Kidney (tissue), 13 donors: ENCODE measurements at regions not wholly inside any gene's neighbourhood (a gene's known extent, or its start where the extent isn't known, plus 50 kb on each side); places are given as distances from the start of the nearest gene placed in this dataset.

Source experiments
- DNase-seq, 5 donors: peaks; one replicate each; pipeline ENCODE4 v3.0.0-alpha.2; 2013 to 2020
- FAIRE-seq: peaks from 2 replicates; lab custom pipeline; 2012; peaks lifted over from hg19 to GRCh38; lab: Jason Lieb, UNC
- H3K27ac ChIP-seq, 2 donors: one replicate each; pipeline ENCODE4 v1.7.0; 2013; ENCODE audit warnings: low read depth in 2 of 2, low read length in 2 of 2, inconsistent platforms in 1 of 2
- H3K27me3 ChIP-seq: one replicate; pipeline ENCODE4 v1.7.1; 2013; ENCODE audit warnings: low read length, inconsistent platforms; ENCODE audit not compliant: control insufficient read depth, insufficient read depth
- H3K36me3 ChIP-seq, 3 donors: one replicate each; pipeline versions ENCODE4 v1.7.0 to v1.7.1; 2013; ENCODE audit warnings: low read length in 3 of 3, control low read depth in 1 of 3, inconsistent platforms in 1 of 3; ENCODE audit not compliant: insufficient read depth in 3 of 3, control insufficient read depth in 2 of 3
- H3K4me1 ChIP-seq, 3 donors: one replicate each; pipeline versions ENCODE4 v1.7.0 to v1.7.1; 2013; ENCODE audit warnings: low read length in 3 of 3, inconsistent platforms in 1 of 3, low read depth in 1 of 3; ENCODE audit not compliant: control insufficient read depth in 2 of 3, insufficient read depth in 2 of 3
- H3K4me3 ChIP-seq, 3 donors: one replicate each; pipeline versions ENCODE4 v1.7.0 to v1.8.1; 2013; ENCODE audit warnings: low read length in 3 of 3, control low read depth in 1 of 3, inconsistent platforms in 1 of 3
- H3K9ac ChIP-seq, 3 donors: one replicate each; pipeline versions ENCODE4 v1.7.0 to v1.7.1; 2013; ENCODE audit warnings: low read length in 3 of 3, control low read depth in 1 of 3, inconsistent platforms in 1 of 3
- H3K9me3 ChIP-seq, 3 donors: one replicate each; pipeline versions ENCODE4 v1.7.0 to v1.7.1; 2013; ENCODE audit warnings: low read length in 3 of 3, control low read depth in 1 of 3, inconsistent platforms in 1 of 3; ENCODE audit not compliant: control insufficient read depth in 2 of 3, insufficient read depth in 1 of 3
- intact Hi-C: fragments of 100-400 bp; cut with DNase I; formaldehyde crosslinking; loops from one replicate; pipeline ENCODE4 v1.11.1; 2022
- TF ChIP-seq, protein P1 (sequence below): IDR thresholded peaks from 3 replicates; pipeline ENCODE4 v1.5.1; 2012; ENCODE audit warnings: mild to moderate bottlenecking, moderate library complexity, borderline replicate concordance; ENCODE audit not compliant: insufficient read depth; ENCODE audit errors: extremely low read depth
- donor health status: control.
- donor health status: control.
- donor health status: control.
- donor health status: control.
- donor health status: control.
- donor health status: DM: yes; HTN: yes; CAD: no.
- donor health status: Normal renal cell carcinoma (clear cell type).

DNA sequence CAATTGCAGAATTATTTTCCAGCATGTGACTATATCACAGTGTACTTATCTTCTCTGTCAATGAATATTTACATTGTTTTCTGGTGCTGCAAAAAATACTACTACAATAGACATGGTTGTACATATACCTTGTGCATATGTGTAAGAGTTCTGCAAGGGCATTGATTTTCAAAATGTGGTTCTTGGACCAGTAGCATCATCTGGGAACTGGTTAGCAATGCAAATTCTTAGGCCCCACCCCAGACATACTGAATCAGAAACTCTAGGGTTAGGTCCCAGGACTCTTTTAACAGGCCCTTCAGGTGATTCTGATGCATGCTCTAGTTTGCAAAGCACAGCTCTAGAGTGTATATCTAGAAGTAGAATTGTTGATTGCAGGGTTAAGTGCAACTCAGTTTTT, 292.3 kb downstream of the ZNF621 start:
- Histone ChIP-seq H3K27me3 (no peaks in the 10 kb centered on the region), H3K4me3 (no peak overlapping the region), H3K27ac (no peak overlapping the region), H3K9ac (no peak overlapping the region), H3K9me3 (peaks cover 0 to 3% (median 0%) of the 10 kb centered on the region in 3 donors), H3K36me3 (no peaks in the 10 kb centered on the region), H3K4me1 (no peaks in the 10 kb centered on the region)
- no peak for DNase-seq
- intact Hi-C loops, result no loop called here
- FAIRE-seq, result no peak
- TF ChIP-seq, protein P1, sequence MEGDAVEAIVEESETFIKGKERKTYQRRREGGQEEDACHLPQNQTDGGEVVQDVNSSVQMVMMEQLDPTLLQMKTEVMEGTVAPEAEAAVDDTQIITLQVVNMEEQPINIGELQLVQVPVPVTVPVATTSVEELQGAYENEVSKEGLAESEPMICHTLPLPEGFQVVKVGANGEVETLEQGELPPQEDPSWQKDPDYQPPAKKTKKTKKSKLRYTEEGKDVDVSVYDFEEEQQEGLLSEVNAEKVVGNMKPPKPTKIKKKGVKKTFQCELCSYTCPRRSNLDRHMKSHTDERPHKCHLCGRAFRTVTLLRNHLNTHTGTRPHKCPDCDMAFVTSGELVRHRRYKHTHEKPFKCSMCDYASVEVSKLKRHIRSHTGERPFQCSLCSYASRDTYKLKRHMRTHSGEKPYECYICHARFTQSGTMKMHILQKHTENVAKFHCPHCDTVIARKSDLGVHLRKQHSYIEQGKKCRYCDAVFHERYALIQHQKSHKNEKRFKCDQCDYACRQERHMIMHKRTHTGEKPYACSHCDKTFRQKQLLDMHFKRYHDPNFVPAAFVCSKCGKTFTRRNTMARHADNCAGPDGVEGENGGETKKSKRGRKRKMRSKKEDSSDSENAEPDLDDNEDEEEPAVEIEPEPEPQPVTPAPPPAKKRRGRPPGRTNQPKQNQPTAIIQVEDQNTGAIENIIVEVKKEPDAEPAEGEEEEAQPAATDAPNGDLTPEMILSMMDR, result no peak

DNA sequence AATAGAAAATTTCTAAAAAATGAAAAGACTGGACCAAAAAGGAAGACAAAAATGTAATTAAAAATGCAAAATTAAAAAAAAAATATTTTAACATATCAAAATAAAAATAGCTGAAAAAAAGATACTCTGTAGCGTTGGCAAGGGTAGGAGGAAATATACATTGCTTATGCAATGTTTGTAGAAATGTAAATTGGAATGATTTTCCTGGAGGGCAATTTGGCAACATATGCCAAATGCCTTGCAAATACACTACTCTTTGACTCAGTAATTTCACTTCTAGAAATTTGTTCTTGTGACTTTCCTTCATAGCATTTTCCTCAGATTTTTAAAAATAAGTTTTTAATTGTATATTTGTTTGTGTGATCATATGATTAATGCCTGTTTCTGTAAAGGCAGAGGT, 296.6 kb downstream of the ZNF621 start:
- H3K4me3 ChIP-seq, result no peak overlapping the region
- H3K9ac ChIP-seq, result no peak overlapping the region
- H3K36me3 ChIP-seq, result no peaks in the 10 kb centered on the region
- DNase-seq (no peak), FAIRE-seq (no peak)
- no peak overlapping the region for H3K27ac ChIP-seq
- no peaks in the 10 kb centered on the region for H3K4me1 ChIP-seq
- no peaks in the 10 kb centered on the region for H3K27me3 ChIP-seq
- TF ChIP-seq, protein P1, result no peak
- no peaks in the 10 kb centered on the region for H3K9me3 ChIP-seq
- intact Hi-C loops, result no loop called here

DNA sequence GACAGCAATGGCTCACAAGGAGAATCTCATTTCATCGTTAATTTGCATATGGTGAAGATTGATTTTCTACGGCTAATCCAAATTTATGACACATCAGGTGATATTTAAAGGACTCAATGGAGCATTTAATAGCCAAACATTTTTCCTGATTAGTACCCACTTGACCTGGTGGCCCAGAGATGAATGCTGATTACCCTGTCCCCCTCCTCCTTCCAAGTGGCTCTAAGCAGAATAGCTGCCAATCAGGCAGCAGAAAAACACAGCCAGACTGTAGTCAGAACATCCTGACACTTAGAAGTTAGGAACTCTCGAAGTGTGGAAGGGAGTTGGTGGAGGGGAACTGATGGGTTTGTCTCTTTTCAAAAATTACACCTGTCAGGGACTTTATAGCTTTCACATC, 302.5 kb downstream of the ZNF621 start:
- TF ChIP-seq, protein P1, result no peak
- Histone ChIP-seq H3K27ac (no peak overlapping the region), H3K9me3 (no peaks in the 10 kb centered on the region), H3K27me3 (no peaks in the 10 kb centered on the region), H3K9ac (no peak overlapping the region), H3K4me1 (no peaks in the 10 kb centered on the region), H3K4me3 (no peak overlapping the region), H3K36me3 (no peaks in the 10 kb centered on the region)
- DNase-seq, result peak in 1 of 5 donors; percentile 3
- FAIRE-seq, result no peak
- intact Hi-C loops, result no loop called here

DNA sequence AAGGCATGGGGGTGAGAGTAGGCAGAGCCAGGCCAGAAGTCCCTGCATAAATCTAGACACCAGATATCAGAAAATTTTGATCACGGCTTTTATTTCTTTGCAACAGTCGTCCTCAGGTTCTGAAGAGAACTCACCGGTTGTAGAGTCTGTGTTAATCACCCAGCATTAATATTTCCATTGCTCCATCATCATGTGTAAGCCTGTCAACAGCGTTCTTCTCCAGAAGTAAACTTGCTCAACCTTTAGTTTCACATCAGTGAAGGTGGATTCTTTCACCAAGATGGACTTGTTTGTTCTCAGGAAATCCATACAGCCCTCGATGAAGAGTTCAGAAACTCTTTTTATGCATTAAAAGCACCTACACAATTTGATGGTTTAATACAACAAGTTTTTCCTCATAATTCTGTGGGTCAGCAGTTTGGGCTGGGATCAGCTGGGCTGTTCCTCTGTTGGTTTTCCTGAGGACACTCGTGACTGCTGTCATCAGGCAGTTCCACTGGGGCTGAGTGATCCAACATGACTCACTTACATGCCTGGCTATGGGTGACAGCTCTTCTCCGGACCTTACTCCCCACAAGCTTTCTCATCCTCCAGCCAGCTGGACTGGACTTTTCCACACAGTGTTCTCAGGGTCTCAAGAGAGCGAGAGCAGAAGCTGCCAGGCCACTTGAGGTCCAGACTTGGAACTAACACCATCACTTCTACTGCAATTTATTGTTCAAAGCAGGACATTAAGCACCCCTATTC, 303.4 kb downstream of the ZNF621 start:
- no peak for FAIRE-seq
- TF ChIP-seq, protein P1, result no peak

More for the DNA sequence above, 303.4 kb downstream of the ZNF621 start:
- Histone ChIP-seq H3K4me3 (no peak overlapping the region), H3K4me1 (no peaks in the 10 kb centered on the region), H3K27me3 (no peaks in the 10 kb centered on the region), H3K9me3 (no peaks in the 10 kb centered on the region), H3K36me3 (no peaks in the 10 kb centered on the region), H3K9ac (no peak overlapping the region), H3K27ac (no peak overlapping the region)
- intact Hi-C loops, result no loop called here
- DNase-seq, result no peak
